OCI-M2 (cell line): ENCODE measurements at regions not wholly inside any gene's neighbourhood (a gene's known extent, or its start where the extent isn't known, plus 50 kb on each side); places are given as distances from the start of the nearest gene placed in this dataset.

ENCODE experiments used
- DNase-seq: peaks from one replicate; lab custom pipeline; 2025; ENCODE audit not compliant: unreplicated experiment; lab: John Stamatoyannopoulos, UW

DNA sequence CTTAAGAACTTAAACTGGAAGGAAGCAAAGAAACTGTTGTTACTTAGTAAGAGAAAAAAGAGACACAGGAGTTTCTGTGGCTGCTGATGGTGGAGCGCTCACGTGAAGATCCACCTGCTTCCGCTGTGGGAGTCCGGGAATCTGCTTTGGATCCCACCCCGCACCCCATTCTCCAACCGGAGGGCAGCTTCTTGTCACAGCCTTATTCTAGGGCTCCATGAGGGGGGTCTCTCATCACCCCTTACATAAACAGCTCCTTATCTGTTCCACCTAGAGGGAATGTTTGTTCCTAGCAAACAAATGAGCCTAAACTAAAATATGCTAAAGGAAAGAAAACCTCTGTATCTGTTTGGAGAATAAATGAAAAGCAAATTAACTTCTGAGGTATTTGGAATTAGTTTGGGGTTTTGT is 280.5 kb downstream of the QKI start:
- DNase-seq, result no peak

DNA sequence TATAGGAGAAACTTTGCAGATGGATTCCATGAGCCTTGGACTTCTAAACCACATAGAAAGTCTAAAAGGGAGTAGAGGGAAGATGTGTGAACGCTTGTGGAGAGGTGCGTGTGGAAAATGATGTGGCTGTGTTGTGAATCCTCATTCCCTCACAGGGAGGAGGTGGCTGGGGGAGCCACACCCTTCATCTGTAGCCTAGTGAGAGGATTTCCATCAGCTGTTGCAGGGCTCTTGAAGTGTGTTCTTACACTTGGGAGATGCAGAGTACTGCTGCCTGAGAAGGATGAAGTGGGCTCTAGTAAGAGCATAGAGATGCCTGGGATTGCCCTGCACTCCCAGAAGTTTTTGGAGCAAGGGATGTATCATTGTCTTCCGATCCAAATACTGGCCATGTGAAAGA is 279.6 kb downstream of the QKI start:
- DNase-seq, result no peak

DNA sequence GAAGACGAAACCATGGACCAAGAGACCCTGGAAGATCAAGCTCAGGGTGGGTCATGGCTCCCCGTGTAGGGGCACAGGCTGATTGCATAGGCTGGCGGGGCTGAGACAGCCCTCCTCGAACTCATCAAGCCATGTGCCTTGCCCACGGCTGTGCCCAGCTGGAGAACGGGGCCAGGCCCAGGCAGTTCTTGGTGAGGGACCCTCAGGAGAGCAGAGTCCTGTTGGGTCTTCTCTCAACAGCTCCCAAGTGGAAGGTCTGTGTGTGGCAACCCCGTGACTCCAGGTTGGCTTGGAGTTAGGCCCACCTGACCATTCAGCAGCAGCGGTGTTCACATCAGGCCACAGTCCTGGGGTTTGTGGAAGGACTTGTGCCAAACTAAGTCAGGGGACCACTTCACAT is 276.5 kb downstream of the QKI start:
- DNase-seq, result no peak

DNA sequence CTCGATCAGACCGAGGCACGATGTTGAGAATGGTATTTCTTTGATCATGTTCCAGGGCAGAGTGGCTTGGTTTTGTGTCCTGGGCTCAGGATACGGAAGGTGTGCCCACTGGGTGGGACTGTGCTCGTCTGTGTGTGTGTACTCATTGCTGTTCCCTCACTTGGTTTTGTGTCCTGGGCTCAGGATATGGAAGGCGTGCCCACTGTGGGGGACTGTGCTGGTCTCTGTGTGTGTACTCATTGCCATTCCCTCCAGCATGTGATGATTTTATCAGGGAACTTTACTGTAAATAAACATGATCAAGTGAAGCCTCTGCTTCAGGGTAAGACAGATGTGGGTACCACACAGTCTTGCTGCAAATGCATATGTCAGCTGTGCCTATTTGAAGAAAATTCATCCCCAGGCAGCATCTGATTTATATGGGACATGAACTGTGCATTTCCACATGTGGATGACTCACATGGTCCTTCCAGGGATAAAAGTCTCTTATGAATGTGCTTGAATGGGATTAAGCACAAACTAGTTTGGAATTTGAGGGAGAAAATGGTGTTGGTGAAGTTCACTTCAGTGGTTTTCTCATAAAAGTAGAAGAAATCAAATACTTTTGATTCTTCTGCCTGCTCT is 274.3 kb downstream of the QKI start:
- no peak for DNase-seq

DNA sequence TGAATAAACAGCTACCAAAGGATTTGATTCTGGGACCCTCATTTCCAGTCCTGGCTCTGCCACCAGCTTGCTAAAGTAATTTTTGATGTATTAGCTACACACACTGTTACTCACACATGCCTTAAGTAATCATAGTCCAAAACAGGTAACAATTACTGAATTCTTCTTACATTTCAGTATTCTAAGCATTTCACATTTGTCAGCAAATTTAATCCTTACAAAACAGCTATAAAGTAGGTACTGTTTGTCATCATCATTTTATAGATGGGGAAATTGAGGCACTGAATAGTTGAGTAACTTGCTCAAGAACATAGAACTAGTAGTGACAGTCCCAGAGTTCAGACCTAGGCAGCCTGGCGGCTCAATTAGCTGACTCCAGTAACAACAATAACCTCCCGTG is 272.6 kb downstream of the QKI start:
- no peak for DNase-seq

DNA sequence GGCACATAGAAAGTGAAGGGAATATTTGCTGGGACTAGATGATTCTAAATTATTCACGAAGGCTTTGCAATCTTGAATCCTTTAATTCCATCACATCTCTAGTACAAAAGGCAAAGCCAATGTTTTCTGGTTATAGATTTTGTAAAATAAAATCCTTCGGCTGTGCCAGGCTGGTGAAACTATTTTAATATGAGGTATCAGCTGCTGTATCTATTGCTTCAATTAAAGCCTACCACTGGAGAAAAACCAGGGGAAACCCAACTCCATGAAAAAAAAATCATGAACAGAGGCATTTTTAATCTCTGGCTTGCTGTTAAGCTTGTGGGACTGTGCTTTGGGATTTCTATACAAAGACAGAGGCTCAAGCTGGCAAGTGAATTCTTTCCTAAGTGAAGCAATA is 271.8 kb downstream of the QKI start:
- no peak for DNase-seq

DNA sequence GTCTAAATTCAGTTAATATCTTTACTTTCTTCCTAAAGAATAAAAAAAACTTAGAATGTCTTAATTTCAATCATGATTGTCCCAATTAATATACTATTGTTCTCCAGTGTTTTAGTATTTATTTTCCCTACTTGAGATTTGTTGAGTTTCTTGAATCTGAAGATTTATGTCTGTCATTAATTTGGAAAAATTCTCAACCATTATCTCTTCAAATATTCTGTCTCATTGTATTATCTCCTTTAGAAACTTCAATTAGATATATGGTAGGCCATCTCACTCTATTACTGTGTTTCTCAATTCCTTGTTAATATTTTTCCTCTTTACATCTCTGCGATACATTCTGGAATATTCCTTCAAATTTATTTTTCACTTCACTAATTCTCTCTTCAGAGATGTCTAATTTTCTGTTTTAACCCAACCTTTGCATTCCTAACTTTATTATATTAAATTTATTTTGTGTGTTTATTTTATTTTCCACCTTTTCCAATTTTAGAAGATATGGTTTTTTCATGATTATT is 268.6 kb downstream of the QKI start:
- no peak for DNase-seq

DNA sequence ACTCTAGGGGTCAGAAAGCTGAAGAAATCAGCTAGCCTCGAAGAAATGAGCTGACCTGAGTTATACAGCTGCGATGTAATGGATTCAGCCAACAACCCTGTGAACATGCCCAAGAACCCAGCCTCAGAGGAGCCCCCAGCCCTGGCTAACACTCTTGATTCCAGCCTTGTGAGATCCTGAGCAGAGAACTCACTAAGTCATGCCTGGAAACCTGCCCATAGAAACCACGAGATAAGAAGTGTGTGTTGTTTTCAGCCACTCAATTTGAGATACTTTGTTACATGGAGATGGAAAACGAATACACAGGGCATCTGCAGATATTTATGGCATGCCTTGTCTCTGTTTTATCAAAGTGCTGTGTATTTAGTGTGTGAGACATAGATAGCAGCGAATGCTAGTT is 265.2 kb downstream of the QKI start:
- DNase-seq, result peak; percentile 51

DNA sequence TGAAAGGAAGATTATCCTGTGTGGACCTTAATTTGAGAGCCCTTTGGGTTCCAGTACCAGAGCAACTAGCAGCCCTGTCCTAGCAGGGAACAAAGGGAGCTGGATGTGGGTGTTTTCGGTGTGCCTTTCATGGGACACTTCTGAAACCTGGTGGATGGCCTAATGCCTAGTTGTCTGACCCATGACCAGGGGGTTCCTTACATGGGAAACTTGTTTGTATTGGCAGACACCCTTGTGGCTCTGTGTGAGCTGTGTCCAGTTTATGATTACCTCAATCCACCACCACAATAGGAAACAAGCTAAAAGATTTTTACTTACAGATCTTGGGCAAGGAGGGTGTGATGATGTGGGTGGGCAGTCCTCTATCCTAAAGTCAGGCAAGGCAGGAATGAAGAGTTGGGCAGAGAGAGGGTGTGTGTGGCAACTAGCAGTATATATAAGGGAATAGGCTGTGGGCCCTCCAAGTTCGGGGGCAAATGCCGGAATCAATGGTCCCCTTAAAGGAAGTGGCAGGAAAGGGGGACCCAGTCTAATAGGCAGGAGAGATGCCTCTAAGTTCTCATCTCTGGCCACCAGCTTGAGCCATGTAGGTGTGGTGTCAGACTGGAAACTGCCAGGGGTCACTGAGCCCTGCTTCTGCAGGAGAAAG is 264.6 kb downstream of the QKI start:
- no peak for DNase-seq

DNA sequence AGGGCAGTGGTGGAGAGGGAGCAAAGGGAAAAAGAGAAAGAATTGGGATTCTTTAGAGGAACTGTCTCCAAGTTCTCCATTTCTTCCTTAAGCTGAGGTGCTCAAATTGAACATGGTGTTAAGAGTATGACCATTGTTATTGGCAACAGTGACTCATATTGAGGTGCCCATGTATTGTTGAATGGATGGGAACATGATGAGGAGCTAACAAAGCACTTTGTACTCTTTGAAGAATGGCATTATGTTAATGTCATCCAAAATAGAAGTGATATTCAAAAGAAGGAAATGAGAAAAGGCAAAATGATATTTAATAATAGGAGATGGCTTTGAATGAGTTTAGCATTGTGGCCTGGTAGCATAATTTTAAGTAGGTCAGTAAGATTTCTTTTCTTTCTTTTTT is 261.1 kb downstream of the QKI start:
- no peak for DNase-seq

DNA sequence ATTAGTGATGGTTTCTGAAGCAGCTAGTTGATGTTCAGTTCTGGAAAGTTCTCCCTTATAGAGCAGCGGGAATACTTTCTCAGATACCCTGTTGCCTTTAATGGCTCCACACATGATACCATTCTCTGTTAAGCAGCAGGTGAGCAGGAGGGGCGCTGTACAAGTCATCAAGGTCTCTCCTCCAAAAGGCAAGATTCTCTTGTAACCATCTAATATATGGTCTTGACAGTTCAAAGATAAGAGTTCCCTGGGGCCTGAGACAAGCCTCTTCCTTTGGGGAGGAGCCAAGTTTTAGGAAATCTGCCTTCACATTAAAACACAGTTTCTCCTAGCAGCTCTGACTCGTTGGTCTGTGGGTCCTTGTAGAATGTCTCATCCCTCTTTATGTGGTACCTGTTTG is 258.2 kb downstream of the QKI start:
- DNase-seq, result no peak

DNA sequence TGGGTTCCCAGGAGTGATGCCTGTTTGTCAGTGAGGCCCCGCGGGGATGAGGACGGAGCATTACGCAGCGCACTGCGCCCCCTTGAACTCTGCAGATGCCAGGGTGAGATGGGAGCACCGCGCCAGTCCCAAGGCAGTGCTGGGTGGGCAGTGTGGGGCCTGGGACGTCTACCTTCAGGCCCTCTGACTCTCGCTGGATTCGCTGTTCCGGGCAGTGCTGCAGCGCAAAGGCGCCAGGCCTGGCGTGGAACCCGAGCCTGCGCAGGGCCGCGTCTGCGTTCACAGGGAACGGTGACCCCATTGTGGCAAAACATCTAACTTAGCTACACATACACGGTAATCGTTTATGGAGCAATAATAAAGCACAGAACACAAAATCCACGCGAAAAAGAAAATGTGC is 257.3 kb downstream of the QKI start:
- DNase-seq, result no peak

DNA sequence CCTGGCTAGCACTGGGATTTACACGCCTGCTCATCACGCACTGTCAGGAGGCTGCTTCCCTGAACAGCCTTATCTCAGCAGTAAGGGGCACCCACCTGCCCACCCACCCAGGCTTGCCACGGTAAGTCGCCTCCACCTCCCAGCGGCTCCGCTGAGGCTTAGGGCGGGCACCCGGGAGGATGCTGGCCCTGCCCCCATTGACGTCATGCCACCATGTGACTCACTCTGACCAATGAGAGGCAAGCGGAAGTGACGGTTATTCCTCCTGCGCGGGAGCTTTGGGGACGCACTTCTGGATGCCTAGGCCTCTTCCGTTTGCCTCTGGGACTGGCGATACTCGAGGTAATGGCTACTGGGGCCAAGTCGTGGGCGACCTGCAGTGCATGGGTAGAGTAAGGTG is 256.8 kb downstream of the QKI start:
- no peak for DNase-seq

DNA sequence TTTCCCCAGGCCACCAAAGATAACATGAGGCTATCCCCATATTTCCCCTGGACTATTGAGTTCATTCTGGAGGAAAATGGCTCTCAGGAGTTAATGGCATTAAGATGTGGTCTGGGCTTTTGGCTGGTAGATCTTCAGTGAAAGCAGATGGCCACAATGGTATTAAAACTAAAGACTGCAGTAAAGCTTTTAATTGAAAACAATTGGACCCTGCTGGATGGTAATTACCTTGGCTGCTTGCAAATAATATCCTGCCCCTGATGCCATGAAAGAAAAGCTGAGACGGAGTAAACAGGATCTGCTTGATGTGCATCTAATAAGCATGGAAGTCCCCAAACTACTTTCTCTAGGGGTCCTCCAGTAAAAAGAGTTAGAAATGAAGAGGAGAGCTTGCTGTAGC is 255.8 kb downstream of the QKI start:
- no peak for DNase-seq

DNA sequence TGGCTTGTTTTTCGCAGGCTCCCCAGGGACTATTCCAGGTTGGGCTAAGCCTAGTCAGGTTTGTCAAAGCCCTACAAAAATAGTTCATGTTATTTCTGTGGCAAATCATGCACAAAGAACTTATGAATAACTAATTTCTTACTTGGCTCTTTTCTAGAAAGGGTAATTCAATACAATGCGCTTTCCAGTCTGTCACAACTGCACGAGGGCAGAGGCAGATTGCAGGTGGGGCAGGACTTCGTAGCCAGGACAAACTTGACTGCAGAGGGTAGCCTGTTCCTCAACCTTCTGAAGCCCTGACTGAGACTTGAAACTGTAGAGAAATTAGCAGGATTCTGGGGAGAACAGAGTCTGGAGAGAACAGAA is 253.5 kb downstream of the QKI start:
- no peak for DNase-seq

DNA sequence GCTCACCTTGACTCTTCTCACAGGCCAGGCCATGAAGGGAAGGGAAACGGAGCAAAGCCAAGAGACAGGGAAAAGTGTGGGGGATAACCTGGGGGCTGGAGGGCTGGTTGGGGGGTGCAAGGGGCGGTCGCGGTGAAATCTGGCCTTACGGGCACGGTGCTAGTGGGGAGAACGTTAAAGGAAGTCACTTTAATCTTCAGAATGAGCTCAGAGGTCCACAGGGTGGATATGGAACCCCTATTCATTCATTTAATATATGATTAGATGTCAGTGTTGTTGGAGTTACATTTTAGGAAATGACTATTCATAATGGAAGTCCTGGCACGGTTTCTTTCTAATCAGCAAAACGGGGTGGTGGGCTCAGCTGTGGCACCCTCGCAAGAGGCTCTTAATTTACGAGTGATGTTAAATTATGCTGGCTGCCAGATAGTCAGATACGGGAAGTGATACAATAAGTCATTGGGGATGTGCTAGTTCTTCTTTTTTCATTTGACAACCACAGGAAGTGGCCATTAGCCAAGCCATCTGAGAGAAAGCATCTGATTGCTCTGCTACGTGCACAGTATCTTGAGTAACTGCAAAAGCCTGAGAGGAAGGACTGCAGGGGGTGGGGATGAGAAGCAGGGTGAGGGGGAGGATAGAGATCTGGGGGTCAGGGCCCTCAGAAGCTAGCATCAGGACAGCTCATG is 253.0 kb downstream of the QKI start:
- DNase-seq, result no peak

DNA sequence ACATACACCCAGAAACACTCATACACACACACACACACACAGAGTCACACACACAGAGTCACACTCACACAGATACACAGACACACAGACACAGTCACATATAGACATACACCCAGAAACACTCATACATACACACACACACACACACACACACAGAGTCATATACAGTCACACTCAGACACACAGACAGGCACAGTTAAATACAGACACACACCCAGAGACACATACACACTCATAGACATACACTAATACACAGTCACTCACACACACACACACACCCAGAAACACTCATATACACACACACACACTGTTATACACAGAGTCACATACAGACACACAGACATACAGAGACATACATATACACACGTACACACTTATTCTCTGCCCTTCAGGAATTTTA is 250.9 kb downstream of the QKI start:
- no peak for DNase-seq

DNA sequence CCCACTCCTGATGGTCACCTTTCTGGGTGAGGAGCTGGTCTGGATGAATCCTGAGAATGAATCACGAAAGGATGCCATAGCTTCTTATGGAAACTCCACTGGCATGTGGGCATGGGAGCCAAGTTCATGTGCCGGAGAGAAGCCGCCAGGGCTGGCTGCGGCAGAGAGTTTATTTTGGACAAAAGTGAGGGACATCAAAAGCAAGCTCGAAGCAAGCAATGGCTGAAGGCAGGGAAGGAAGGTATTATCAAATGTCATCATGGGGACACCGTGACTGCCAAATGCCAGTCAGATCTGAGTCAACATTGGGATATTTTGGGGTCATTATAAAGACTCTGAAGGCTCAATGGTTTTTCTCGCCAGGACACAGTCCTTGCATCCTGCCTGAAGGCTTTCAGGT is 249.1 kb downstream of the QKI start:
- no peak for DNase-seq

DNA sequence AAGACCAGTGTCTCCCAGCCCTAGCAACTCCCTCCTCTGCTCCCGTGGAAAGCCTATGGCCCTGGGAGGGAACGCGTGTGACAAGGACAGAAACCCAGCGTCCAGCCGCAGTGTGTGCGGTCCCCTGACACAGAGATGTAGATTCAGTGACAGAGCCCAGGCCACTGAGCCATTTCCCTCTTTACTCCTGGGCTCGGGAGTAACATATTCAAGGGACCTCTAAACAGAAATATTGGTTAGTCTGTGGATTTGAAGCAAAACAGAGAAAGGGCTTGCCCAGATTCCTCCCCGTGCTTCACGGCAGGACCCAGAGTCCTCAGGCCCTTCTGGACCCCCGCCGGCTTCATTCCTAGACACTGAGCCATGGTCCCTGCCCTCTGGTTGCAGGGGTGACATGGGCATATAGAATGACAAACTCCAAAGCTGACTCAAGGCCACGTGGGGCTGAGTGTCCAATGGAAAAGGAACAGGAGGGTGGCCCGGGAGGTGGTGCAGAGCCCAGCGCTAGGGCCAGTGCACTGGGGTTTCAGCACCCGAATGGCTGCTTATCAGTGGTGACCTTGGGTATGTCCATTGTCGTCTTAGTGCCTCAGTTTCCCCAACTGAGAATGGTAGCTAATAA is 248.2 kb downstream of the QKI start:
- DNase-seq, result no peak

DNA sequence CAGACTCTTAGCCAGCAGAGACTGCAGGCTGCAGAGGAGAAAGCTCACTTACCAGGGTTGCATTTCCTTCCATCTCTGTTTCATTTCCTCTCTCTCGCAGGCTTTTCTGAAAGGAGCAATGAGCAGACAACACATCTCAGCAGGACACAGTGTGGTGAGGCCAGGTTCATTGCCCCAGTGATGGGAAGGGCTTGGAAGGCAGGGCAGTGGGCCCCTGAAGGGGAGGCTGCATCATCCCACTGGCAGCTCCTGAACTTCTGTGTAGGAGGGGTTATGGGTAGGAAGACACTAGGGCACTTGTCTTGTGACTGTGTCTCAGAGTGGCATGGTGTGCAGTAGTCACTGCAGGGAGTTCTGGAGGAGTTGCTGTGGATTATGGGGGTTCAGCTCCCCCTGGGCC is 246.8 kb downstream of the QKI start:
- DNase-seq, result no peak

DNA sequence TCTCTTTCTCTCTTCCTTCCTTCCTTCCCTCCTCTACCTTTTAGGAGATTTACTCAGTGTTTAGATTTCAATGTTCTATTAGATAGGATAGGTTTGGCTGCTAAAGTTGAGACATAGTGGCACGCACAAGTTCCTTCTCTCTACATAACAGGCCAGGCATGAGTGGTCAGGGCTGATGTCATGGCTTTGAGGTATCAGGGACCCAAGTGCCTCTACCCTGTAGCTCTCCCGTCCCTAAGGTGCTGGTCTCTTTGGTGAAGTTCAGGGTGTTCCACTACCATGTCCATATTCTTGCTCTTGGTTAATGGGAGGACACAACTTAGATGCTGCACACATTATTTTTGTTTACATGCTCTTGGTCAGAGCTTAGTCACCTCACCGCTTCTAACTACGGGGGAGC is 245.3 kb downstream of the QKI start:
- no peak for DNase-seq
